GM12891 (cell line): ENCODE measurements at regions not wholly inside any gene's neighbourhood (a gene's known extent, or its start where the extent isn't known, plus 50 kb on each side); places are given as distances from the start of the nearest gene placed in this dataset.

Source experiments
- PAX5 ChIP-seq: IDR thresholded peaks from 2 replicates; pipeline ENCODE4 v1.6.1; 2011; ENCODE audit warnings: low read length, moderate library complexity, mild to moderate bottlenecking; ENCODE audit not compliant: insufficient read depth, severe bottlenecking
- POLR2A ChIP-seq: IDR thresholded peaks from 2 replicates; pipeline ENCODE4 v1.6.1; 2011; ENCODE audit warnings: low read depth, low read length, control low read depth
- POLR2AphosphoS5 ChIP-seq: IDR thresholded peaks from 2 replicates; pipeline ENCODE4 v1.6.1; 2011; ENCODE audit warnings: low read depth, low read length, control low read depth
- SPI1 ChIP-seq: IDR thresholded peaks from 2 replicates; pipeline ENCODE4 v1.6.1; 2011; ENCODE audit warnings: low read depth, low read length, control low read depth
- TAF1 ChIP-seq: IDR thresholded peaks from 2 replicates; pipeline ENCODE4 v1.6.1; 2011; ENCODE audit warnings: low read depth, low read length, control low read depth

GRCh38 chr15:31164573-31164912, 63.0 kb upstream of the TRPM1 start:
- no peak for TF ChIP-seq POLR2AphosphoS5
- TF ChIP-seq SPI1, result no peak
- TF ChIP-seq POLR2A, result no peak
- TF ChIP-seq TAF1, result no peak
- no peak for TF ChIP-seq PAX5
